ENCODE measurements at regions not wholly inside any gene's neighbourhood (a gene's known extent, or its start where the extent isn't known, plus 50 kb on each side); places are given as distances from the start of the nearest gene placed in this dataset.

- TF ChIP-seq, protein P1, sequence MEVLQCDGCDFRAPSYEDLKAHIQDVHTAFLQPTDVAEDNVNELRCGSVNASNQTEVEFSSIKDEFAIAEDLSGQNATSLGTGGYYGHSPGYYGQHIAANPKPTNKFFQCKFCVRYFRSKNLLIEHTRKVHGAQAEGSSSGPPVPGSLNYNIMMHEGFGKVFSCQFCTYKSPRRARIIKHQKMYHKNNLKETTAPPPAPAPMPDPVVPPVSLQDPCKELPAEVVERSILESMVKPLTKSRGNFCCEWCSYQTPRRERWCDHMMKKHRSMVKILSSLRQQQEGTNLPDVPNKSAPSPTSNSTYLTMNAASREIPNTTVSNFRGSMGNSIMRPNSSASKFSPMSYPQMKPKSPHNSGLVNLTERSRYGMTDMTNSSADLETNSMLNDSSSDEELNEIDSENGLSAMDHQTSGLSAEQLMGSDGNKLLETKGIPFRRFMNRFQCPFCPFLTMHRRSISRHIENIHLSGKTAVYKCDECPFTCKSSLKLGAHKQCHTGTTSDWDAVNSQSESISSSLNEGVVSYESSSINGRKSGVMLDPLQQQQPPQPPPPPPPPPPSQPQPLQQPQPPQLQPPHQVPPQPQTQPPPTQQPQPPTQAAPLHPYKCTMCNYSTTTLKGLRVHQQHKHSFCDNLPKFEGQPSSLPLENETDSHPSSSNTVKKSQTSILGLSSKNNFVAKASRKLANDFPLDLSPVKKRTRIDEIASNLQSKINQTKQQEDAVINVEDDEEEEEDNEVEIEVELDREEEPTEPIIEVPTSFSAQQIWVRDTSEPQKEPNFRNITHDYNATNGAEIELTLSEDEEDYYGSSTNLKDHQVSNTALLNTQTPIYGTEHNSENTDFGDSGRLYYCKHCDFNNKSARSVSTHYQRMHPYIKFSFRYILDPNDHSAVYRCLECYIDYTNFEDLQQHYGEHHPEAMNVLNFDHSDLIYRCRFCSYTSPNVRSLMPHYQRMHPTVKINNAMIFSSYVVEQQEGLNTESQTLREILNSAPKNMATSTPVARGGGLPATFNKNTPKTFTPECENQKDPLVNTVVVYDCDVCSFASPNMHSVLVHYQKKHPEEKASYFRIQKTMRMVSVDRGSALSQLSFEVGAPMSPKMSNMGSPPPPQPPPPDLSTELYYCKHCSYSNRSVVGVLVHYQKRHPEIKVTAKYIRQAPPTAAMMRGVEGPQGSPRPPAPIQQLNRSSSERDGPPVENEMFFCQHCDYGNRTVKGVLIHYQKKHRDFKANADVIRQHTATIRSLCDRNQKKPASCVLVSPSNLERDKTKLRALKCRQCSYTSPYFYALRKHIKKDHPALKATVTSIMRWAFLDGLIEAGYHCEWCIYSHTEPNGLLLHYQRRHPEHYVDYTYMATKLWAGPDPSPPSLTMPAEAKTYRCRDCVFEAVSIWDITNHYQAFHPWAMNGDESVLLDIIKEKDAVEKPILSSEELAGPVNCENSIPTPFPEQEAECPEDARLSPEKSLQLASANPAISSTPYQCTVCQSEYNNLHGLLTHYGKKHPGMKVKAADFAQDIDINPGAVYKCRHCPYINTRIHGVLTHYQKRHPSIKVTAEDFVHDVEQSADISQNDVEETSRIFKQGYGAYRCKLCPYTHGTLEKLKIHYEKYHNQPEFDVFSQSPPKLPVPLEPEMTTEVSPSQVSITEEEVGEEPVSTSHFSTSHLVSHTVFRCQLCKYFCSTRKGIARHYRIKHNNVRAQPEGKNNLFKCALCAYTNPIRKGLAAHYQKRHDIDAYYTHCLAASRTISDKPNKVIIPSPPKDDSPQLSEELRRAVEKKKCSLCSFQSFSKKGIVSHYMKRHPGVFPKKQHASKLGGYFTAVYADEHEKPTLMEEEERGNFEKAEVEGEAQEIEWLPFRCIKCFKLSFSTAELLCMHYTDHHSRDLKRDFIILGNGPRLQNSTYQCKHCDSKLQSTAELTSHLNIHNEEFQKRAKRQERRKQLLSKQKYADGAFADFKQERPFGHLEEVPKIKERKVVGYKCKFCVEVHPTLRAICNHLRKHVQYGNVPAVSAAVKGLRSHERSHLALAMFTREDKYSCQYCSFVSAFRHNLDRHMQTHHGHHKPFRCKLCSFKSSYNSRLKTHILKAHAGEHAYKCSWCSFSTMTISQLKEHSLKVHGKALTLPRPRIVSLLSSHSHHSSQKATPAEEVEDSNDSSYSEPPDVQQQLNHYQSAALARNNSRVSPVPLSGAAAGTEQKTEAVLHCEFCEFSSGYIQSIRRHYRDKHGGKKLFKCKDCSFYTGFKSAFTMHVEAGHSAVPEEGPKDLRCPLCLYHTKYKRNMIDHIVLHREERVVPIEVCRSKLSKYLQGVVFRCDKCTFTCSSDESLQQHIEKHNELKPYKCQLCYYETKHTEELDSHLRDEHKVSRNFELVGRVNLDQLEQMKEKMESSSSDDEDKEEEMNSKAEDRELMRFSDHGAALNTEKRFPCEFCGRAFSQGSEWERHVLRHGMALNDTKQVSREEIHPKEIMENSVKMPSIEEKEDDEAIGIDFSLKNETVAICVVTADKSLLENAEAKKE (CRISPR knock-in tag; IDR thresholded peaks at IDR 0.05), result no peak
- TF ChIP-seq POLR2AphosphoS5 (IDR thresholded peaks at IDR 0.05; ENCODE audit: low read depth), result no peak
- TF ChIP-seq, protein P2, sequence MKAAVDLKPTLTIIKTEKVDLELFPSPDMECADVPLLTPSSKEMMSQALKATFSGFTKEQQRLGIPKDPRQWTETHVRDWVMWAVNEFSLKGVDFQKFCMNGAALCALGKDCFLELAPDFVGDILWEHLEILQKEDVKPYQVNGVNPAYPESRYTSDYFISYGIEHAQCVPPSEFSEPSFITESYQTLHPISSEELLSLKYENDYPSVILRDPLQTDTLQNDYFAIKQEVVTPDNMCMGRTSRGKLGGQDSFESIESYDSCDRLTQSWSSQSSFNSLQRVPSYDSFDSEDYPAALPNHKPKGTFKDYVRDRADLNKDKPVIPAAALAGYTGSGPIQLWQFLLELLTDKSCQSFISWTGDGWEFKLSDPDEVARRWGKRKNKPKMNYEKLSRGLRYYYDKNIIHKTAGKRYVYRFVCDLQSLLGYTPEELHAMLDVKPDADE (IDR thresholded peaks at IDR 0.05), result no peak
- TF ChIP-seq EZH2phosphoT487 (IDR thresholded peaks at IDR 0.05; ENCODE audit: unreplicated experiment), result no peak
- no peak for TF ChIP-seq JUNB (IDR thresholded peaks at IDR 0.05; ENCODE audit: unreplicated experiment)
Measured at GRCh38 chr5:114311281-114311680, 50.6 kb upstream of the KCNN2 start (continued).

- ATAC-seq (peak; percentile 86), DNase-seq (ENCODE audit: low spot score) (peak; percentile 85)
- Histone ChIP-seq H3K27me3 (ENCODE audit: insufficient read depth) (no peaks in the 10 kb centered on the region), H3K79me2 (replicated peaks; ENCODE audit: insufficient read depth) (no peaks in the 10 kb centered on the region), H3K36me3 (ENCODE audit: insufficient read depth) (no peaks in the 10 kb centered on the region), H3K4me2 (peak overlapping the region; percentile 30; the same call in 1 of the 2 replicates), H3K27ac (ENCODE audit: low read depth) (no peak overlapping the region), H3K4me3 (no peak overlapping the region), H4K20me1 (replicated peaks; ENCODE audit: insufficient read depth) (no peaks in the 10 kb centered on the region), H3F3A (replicated peaks; ENCODE audit: low read depth) (no peaks in the 10 kb centered on the region), H2AFZ (no peak overlapping the region), H3K9me2 (ENCODE audit: insufficient read depth) (no peaks in the 10 kb centered on the region), H3K4me1 (ENCODE audit: insufficient read depth) (peaks cover 25% of the 10 kb centered on the region)
- no peak overlapping the region for H3K4me3 Mint-ChIP-seq
- no peaks in the 10 kb centered on the region for H3K9me3 Mint-ChIP-seq
- H3K27ac Mint-ChIP-seq, result no peak overlapping the region
- no peaks in the 10 kb centered on the region for H3K27me3 Mint-ChIP-seq (ENCODE audit: insufficient read depth, low read depth, poor library complexity)
- H3K4me1 Mint-ChIP-seq, result peaks cover 46% of the 10 kb centered on the region
- H3K36me3 Mint-ChIP-seq (ENCODE audit: low read depth), result no peaks in the 10 kb centered on the region
- TF ChIP-seq ZNF114 (CRISPR knock-in tag; IDR thresholded peaks at IDR 0.05) (0 out of 2 replicates have a peak, but pooled peaks have one; percentile 56), REST (IDR thresholded peaks at IDR 0.05; ENCODE audit: unreplicated experiment) (no peak)
Measured at GRCh38 chr5:114311968-114312367, 49.9 kb upstream of the KCNN2 start.
